GM21737 (cell line): ENCODE measurements at regions not wholly inside any gene's neighbourhood (a gene's known extent, or its start where the extent isn't known, plus 50 kb on each side); places are given as distances from the start of the nearest gene placed in this dataset.

Experiments used
- ATAC-seq: cut with Tn5 transposase; IDR thresholded peaks from one replicate; pipeline ENCODE4 v1.9.1; 2021; ENCODE audit warnings: mild to moderate bottlenecking, moderate library complexity; ENCODE audit not compliant: unreplicated experiment

DNA sequence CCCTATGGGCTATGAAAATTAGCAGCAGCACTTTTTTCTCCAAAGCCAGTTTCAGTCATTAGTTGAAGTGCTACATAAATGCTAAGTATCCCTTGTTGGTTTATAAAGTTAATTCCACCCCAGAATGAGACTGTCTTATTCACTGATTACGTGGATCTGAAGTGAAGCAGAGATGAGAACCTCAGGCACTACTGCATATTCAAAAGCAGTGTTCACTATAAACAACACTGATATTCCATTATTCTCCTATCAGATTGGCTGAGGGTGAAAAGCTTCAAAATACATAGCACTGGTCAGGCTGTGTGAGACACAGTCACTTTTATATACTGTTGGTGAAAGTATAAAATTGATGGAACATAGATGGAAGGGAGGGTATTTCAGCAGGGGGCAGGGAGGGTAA is 395.7 kb upstream of the RARB start:
- ATAC-seq: no peak

GRCh38 chr3:25033407-25034029 is 394.5 kb upstream of the RARB start:
- no peak for ATAC-seq

DNA sequence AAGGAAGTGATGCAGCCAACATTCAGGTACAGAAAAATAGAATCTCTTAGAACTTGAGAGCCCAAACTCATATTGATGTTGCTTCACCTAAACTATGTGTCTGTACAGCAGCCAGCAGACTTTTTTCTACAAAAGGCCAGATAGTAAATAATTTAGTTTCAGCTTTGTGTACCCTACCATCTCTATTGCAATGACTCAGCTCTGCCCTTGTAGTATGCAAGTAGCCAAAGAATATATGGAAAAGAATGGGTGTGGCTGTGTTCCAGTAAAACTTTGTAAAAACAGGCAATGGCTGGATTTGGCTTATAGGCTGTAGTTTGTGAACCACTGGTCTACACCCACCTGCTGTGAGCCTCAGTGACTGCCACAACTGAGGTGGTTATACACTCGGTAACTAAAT is 392.5 kb upstream of the RARB start:
- ATAC-seq: no peak

DNA sequence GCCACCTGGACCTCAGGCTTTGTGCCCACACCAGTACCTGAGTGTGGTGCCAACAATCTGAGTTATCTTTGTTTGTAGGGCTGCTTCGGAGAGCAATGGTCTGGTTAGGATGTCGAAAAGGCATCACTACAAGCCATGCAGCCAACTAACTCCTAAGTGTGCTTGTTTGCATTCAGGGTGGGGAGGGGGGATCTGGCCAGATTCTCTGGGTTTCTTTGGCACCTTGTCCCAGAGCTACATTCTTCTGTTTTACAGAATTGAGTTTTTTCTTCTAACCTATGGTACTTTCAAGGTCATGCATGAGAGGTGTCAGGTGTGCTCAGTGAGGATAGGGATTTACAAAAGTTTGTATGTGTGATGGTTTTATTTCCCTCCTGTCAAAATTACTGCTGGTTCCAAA is 391.4 kb upstream of the RARB start:
- ATAC-seq: no peak

GRCh38 chr3:25037049-25037547 is 391.0 kb upstream of the RARB start:
- ATAC-seq: no peak

- ATAC-seq: no peak
Observed at GRCh38 chr3:25038271-25038670, 389.8 kb upstream of the RARB start.

- no peak for ATAC-seq
Observed at GRCh38 chr3:25038922-25039321, 389.1 kb upstream of the RARB start.

DNA sequence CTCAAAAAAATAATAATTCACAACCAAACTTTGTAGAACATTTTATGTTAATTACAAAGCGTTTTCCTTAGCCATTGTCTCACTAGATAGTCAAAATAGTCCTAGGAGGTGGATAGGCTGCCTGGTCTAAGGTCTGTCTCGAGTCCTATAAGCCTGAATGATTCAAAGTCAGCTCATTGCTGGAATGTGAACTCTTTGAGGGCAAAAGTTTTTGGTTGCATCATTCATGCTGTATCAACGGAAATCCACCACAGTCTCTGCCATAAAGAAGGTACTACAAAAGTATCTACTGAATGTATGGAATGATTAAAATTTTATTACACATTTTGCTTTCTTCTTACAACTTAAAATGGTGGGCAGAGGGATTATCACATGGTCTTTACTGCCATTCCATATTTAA is 387.3 kb upstream of the RARB start:
- ATAC-seq: no peak

GRCh38 chr3:25041871-25042584 is 386.0 kb upstream of the RARB start:
- ATAC-seq: no peak

DNA sequence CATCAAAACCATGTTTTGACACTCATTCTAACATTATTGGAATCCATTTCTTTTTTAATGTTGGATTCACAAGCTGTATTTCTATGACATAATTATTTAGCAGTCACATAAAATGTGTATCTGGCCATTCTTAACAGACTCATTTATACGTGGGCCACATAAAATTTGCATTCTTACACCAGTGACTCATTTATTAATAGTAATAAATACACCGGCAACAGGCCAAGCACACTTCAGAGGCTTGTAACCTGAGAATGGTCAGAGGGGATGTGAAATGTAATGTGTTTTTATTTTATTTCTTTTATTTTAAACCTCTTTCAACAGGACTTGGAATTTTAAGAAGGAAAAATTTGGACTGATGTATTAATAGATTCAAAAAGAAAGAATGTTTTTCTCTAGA is 384.9 kb upstream of the RARB start:
- ATAC-seq: no peak

DNA sequence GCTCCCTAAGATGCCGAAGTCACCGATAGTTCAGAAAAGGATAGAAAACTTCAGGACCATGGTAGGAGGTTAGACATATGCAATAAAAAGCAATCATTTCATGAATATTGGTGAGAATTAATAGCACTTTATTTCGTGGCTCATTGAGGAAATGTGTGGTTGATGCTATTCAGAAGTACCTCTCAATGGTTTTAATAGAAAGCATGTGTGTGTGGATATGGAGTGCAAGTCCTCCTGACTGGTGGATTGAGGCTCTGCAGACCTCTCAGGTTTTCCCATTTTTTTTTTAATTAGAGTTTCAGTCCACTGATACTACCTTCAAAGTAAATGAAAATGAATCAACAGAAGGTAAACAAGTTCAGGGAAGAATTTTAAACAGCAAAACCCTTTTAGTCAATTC is 384.3 kb upstream of the RARB start:
- ATAC-seq: no peak

GRCh38 chr3:25044762-25045710 is 383.0 kb upstream of the RARB start:
- ATAC-seq: no peak

DNA sequence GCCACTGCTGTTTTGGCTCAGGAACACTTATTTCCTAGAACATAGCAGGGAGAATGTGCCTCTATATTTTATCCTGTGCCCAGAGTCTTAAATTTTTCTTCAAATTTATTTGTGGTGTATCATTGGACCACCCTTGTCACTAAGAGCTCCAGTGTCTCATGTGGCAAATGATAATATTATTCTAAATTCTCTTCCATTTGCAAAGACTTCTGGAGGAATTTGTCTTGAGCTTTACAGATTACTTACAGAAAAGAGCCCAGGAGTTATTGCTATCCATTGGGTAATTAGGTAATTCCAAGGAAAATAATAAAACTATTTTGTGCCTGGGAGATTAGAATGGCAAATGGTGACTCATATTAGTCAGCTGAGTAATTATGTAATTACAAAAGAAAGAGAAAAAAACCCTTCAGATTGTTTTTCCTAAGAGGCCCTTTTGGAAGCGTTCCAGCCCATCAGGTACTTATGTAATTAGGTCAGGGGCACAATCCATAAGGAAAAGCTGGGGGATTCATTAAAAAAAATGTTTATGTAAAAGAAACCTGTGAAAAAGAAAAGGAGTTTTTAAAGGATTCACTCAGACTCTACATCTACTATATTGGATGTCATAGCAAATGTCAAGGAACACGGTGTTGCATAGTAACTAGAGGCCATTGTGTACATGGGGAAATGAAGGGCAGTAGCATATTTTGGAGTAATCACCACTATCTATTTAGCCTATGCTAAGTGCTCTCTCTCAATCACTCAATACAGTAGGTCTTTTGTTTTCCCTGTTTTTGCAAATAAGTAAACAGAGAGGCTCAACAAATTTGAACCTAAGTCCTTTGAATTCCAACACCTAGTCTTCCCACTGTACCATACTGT is 380.9 kb upstream of the RARB start:
- no peak for ATAC-seq

DNA sequence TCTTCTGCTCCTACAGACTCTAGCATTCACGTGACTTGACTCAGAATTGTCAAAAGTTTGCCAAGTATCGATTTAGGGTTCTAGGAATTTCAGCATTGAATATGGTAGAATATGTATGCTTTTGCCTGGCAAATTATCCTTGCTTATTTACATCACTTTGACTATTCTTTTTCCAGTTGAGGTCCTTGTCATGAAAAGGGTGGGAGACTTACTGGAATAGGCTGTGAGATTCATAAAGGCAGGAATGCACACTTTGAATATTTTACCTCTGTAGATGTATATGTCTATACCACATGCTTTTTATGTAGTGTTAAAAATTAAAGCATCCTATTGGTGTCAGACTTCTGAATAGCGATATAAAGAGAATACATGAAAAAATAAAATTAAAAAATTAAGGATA is 378.8 kb upstream of the RARB start:
- ATAC-seq: no peak

DNA sequence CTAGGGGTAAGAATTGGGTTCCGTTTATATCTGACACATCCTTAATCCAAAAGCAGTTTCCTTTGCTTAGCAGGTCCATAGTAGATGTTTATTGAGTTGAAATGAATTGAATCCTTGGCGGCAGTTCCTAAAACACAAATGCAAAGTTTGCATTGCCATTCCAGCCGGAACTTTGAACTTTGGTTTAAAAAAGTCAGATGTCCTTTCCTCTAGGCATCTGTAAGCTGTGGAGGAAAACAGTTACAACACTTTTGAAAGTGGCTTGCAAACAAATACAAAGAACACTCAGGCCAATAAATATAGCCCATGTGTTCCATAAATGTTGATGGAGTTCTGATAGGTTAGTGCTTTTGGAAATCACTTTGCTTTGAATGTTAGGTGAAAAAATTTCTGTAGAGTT is 374.7 kb upstream of the RARB start:
- ATAC-seq: no peak

- ATAC-seq: no peak
Observed at GRCh38 chr3:25056036-25056755, 371.9 kb upstream of the RARB start.

DNA sequence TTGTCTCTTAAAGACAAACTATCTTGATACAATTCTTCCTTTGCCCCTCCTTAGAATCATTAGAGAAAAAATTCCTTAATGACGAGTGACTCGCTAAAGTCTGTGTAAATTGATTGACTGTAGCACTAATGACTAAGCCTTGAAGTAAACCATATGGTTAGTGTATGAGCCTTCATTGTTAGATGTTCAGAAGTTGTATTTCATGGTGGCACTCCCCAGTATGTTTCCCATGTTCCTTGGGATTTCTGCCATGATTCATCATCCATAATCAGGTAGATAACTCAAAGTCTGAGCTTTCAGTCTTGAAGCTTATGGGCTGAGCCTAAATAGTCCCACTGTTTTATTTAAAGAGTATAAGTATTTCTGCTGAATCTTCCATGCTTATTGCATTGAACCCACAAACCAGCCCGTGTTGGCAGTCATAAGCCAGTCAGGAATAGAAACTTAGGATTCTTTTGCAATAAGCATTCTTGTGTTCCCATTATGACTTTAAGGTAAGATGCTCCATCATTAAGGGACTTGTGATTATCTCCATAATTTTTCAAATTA is 371.2 kb upstream of the RARB start:
- no peak for ATAC-seq

GRCh38 chr3:25057379-25057778 is 370.7 kb upstream of the RARB start:
- ATAC-seq: no peak

GRCh38 chr3:25064681-25065080 is 363.4 kb upstream of the RARB start:
- ATAC-seq: no peak

DNA sequence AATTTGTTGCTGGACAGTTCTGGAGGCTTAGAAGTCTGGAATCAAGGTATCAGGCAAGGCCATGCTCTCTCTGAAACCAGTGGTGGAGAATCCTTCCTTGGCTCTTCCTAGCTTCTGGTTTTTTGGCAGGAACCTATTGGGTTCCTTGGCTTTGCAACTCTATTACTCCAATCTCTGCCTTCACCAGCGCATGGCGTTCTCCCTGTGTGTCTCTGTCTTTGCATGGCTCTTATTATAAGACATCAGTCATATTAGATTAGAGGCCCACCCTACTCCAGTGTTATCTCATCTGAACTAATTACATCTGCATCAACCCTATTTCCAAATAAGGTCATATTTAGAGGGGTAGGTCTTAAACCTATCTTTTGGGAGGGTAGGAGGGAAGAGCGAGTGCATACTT is 358.1 kb upstream of the RARB start:
- no peak for ATAC-seq
